ENCODE measurements at regions not wholly inside any gene's neighbourhood (a gene's known extent, or its start where the extent isn't known, plus 50 kb on each side); places are given as distances from the start of the nearest gene placed in this dataset.
"Not testable (repeated sequence)": the region's sequence is repeated elsewhere in the genome, so short reads cannot be mapped to it uniquely, and the experiment has no call there.

DNA sequence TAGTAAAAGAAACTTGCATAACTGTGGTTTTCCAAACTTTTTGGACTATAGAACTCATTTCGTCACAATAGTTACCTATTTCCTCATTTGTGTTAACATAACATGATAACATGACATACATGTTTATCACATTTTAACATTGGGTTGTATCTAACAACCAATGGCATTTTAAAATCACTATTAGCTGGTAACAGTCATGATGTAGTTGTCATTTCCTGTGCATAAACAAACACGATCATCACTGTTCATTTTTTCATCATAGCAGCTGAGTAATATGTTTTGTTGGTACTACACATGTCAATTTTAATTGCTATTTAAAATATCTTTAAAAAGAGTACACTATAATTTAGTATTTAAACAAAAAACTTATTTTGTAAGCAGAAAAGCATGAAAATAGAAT is 402.4 kb downstream of the SATB2 start:
- in situ Hi-C loops (cut with MboI; ENCODE audit: low sequenced_read_pairs in 4 of 4), result no loop called here
- ATAC-seq, result no peak
- Histone ChIP-seq H3K4me1 (no peaks in the 10 kb centered on the region), H3K27me3 (no peaks in the 10 kb centered on the region), H3K36me3 (no peaks in the 10 kb centered on the region), H3K4me3 (no peak overlapping the region), H3K9me3 (no peaks in the 10 kb centered on the region), H3K27ac (no peak overlapping the region)
- no peak for DNase-seq
- TF ChIP-seq POLR2A (IDR thresholded peaks at IDR 0.05), result no peak
- intact Hi-C loops (cut with DNase I; ENCODE audit: low total_unique reads), result no loop called here

DNA sequence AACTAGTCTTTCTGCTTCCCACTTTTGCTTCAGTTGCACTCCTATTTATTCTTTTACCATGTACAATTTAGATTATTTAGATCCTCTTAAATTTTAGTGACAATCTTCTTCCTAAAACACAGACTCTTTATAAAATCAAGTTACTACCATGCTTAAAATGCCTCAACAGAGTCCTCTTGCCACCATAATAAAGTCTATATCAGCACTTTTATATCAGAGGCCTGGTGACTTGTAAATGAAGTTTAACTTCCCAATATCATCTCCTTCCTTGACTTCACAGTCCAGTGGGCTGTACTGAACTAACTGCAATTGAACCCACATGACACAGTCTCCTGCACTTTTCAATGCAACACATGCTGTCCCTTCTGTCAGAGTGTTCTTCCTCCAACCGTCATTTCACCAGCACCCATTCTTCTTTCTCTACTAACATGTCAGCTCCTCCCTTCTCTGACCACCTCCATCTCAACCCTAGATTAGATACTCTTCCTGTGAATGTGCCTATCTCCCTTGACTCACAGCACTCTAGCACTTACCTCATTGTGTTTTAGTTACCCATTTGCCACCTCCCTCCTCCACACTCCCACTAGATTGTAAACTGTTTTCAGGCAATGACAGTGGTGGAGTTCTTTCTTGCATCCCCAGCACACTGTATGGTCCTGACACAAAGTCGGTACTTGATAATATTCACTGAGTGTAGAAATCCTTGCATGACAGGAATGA is 414.9 kb downstream of the SATB2 start:
- no peak for TF ChIP-seq POLR2A (IDR thresholded peaks at IDR 0.05)
- TF ChIP-seq, protein P1, sequence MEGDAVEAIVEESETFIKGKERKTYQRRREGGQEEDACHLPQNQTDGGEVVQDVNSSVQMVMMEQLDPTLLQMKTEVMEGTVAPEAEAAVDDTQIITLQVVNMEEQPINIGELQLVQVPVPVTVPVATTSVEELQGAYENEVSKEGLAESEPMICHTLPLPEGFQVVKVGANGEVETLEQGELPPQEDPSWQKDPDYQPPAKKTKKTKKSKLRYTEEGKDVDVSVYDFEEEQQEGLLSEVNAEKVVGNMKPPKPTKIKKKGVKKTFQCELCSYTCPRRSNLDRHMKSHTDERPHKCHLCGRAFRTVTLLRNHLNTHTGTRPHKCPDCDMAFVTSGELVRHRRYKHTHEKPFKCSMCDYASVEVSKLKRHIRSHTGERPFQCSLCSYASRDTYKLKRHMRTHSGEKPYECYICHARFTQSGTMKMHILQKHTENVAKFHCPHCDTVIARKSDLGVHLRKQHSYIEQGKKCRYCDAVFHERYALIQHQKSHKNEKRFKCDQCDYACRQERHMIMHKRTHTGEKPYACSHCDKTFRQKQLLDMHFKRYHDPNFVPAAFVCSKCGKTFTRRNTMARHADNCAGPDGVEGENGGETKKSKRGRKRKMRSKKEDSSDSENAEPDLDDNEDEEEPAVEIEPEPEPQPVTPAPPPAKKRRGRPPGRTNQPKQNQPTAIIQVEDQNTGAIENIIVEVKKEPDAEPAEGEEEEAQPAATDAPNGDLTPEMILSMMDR (IDR thresholded peaks at IDR 0.05 in 4 of 5, conservative IDR thresholded peaks at IDR 0.05 in 1 of 5), result no peak
- in situ Hi-C loops (cut with MboI; ENCODE audit: low sequenced_read_pairs in 4 of 4), result no loop called here
- intact Hi-C loops (cut with DNase I; ENCODE audit: low total_unique reads), result no loop called here

GRCh38 chr2:199040522-199040921 is 417.2 kb downstream of the SATB2 start:
- intact Hi-C loops (cut with DNase I; ENCODE audit: low total_unique reads) (no loop called here), in situ Hi-C loops (cut with MboI; ENCODE audit: low sequenced_read_pairs in 4 of 4) (no loop called here)
- Histone ChIP-seq H3K4me1 (no peaks in the 10 kb centered on the region), H3K9me3 (no peaks in the 10 kb centered on the region), H3K27ac (no peak overlapping the region), H3K27me3 (no peaks in the 10 kb centered on the region), H3K36me3 (no peaks in the 10 kb centered on the region), H3K4me3 (no peak overlapping the region)
- TF ChIP-seq POLR2A (IDR thresholded peaks at IDR 0.05), result no peak
- TF ChIP-seq, protein P1 (IDR thresholded peaks at IDR 0.05 in 4 of 5, conservative IDR thresholded peaks at IDR 0.05 in 1 of 5), result no peak
- no peak for DNase-seq
- ATAC-seq, result no peak

More for the DNA sequence above, 414.9 kb downstream of the SATB2 start:
- no peak for DNase-seq
- ATAC-seq, result no peak
- no peak overlapping the region for H3K4me3 ChIP-seq
- no peaks in the 10 kb centered on the region for H3K27me3 ChIP-seq
- no peaks in the 10 kb centered on the region for H3K36me3 ChIP-seq
- no peaks in the 10 kb centered on the region for H3K9me3 ChIP-seq
- no peak overlapping the region for H3K27ac ChIP-seq
- no peaks in the 10 kb centered on the region for H3K4me1 ChIP-seq

GRCh38 chr2:199033761-199034160 is 424.0 kb downstream of the SATB2 start:
- in situ Hi-C loops (cut with MboI; ENCODE audit: low sequenced_read_pairs in 4 of 4), result not testable (repeated sequence)

DNA sequence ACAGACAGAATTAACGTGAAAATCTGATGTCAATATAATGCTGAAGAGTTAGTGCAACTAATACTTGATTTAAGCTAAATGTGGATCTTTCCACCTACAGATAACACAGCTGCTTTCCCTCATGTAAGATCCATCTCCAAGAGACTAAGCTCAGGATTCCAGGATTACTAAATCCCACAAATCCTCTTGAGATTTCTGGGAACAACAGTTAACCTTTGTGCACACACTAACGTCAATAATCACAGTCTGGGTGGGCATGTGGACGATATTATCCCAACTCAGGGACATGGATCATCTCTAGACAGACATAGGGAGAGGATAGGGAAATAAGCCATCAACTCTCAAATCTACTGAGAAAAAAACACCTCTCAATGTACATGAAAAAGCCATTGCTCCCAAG is 432.6 kb downstream of the SATB2 start:
- in situ Hi-C loops (cut with MboI; ENCODE audit: low sequenced_read_pairs in 4 of 4) (no loop called here), intact Hi-C loops (cut with DNase I; ENCODE audit: low total_unique reads) (no loop called here)
- TF ChIP-seq, protein P1 (IDR thresholded peaks at IDR 0.05 in 4 of 5, conservative IDR thresholded peaks at IDR 0.05 in 1 of 5), result no peak
- no peak for TF ChIP-seq POLR2A (IDR thresholded peaks at IDR 0.05)
- no peak overlapping the region for H3K27ac ChIP-seq
- H3K36me3 ChIP-seq, result no peaks in the 10 kb centered on the region
- no peaks in the 10 kb centered on the region for H3K27me3 ChIP-seq
- H3K4me3 ChIP-seq, result no peak overlapping the region
- DNase-seq (no peak), ATAC-seq (no peak)
- H3K4me1 ChIP-seq, result no peaks in the 10 kb centered on the region
- no peaks in the 10 kb centered on the region for H3K9me3 ChIP-seq

More at GRCh38 chr2:199033761-199034160, 424.0 kb downstream of the SATB2 start:
- ATAC-seq; intact Hi-C loops (cut with DNase I; ENCODE audit: low total_unique reads); H3K9me3 ChIP-seq; DNase-seq; H3K27ac ChIP-seq; H3K4me3 ChIP-seq; H3K27me3 ChIP-seq; H3K36me3 ChIP-seq; H3K4me1 ChIP-seq: not testable (repeated sequence)

- no peaks in the 10 kb centered on the region for H3K9me3 ChIP-seq
- in situ Hi-C loops (cut with MboI; ENCODE audit: low sequenced_read_pairs in 4 of 4), result no loop called here
- no peak for DNase-seq
- intact Hi-C loops (cut with DNase I; ENCODE audit: low total_unique reads), result no loop called here
- H3K4me1 ChIP-seq, result no peaks in the 10 kb centered on the region
- no peak overlapping the region for H3K4me3 ChIP-seq
- no peak for TF ChIP-seq POLR2A (IDR thresholded peaks at IDR 0.05)
- TF ChIP-seq, protein P1 (IDR thresholded peaks at IDR 0.05 in 4 of 5, conservative IDR thresholded peaks at IDR 0.05 in 1 of 5), result no peak
- no peaks in the 10 kb centered on the region for H3K27me3 ChIP-seq
- ATAC-seq, result no peak
- H3K27ac ChIP-seq, result no peak overlapping the region
- H3K36me3 ChIP-seq, result no peaks in the 10 kb centered on the region
These were observed 433.5 kb downstream of the SATB2 start for GRCh38 chr2:199024224-199024623.

Measured in gastrocnemius medialis (tissue), 4 donors.